Stimulated activated CD4-positive, alpha-beta T cell treated with anti-CD3 and anti-CD28 coated beads, Interleukin-4, amount 100 ng/mL, for 1 hour (primary cell): ENCODE measurements at regions not wholly inside any gene's neighbourhood (a gene's known extent, or its start where the extent isn't known, plus 50 kb on each side); places are given as distances from the start of the nearest gene placed in this dataset.
"Not testable (repeated sequence)": the region's sequence is repeated elsewhere in the genome, so short reads cannot be mapped to it uniquely, and the experiment has no call there.

Experiments used
- DNase-seq: peaks from one replicate; pipeline ENCODE4 v3.0.0-alpha.2; 2020

DNA sequence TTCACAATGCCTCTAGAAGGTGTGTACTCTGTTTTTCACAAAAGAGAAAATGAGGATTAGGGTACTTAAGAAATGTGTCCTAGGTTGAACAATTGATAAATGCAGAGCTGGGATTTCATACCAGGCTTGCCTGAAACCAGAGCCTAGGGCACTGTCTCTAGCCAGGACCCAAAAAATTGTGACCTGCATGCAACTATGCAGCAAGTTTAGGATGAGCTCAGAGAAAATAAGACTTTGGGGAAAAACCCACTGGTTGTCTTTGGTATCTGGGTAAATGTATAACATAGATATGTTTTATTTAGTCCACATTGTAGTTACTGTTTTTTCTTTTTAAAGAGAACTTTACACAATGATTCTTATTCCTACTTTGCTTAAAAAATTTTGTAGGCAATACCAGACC, 177.1 kb upstream of the SEMA6A start:
- DNase-seq = no peak

DNA sequence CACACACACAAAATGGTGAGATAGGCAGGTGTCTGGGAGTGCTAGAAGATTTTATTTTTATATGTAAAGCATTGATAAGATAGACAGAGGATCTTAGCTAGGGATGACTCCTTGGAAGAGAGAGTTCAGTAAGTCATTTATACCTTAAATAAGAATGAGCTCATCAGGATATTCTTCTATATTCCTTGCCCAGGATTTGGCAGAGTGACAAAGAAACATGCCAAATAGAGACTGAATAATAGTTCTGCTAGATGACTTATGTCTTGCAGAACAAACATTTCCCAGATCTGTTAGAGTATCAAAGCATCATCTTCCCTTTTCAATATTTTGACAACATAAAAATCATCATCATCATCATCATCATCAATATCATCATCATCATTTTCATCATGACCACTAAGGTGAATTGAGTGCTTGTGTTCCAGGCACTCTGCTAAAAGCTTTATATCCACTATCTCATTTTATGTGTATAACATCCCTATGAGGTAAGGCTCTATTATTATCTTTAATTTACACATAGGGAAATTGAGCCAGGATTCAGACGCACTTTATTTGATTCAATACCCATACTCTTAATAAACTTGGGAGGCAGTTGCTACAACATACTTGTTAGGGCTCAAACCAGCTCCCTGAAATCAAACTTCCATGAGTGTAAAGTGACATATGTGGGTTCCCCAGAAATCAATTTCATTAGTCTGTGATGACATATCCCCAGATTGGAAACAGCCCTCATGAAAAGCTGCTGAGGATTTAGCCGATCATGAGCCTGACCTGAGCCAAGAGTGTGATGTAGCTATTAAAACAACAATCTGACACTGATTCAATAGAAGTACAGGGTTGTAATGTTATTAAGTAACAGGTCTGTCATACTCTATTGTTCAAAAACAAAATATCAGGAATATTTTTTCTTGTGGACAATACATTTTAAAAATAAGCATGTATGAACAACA, 176.3 kb upstream of the SEMA6A start:
- DNase-seq = no peak

- DNase-seq = no peak
These were observed 173.3 kb upstream of the SEMA6A start for GRCh38 chr5:116747881-116748280.

DNA sequence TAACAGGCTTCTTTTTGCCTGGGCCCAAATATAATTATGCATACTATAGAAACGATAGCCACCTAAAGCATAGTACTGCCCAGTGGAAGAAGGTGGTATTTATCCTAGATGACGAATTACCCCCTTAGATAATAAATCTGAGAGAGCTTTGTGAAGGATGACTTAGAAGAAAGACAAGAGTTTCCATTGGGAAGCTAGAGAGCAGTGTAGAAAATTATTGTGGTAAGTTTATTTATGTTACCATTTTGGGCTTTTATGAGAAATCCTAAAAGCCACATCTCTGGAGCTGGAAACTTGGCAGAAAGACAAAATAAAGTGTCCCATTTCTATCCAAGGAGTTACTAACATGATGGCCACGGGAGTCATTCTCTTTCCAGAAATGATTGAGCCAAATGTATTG, 172.0 kb upstream of the SEMA6A start:
- no peak for DNase-seq

- no peak for DNase-seq
These were observed 166.1 kb upstream of the SEMA6A start for GRCh38 chr5:116740771-116741170.

GRCh38 chr5:116739571-116739970, 164.9 kb upstream of the SEMA6A start:
- DNase-seq = no peak

DNA sequence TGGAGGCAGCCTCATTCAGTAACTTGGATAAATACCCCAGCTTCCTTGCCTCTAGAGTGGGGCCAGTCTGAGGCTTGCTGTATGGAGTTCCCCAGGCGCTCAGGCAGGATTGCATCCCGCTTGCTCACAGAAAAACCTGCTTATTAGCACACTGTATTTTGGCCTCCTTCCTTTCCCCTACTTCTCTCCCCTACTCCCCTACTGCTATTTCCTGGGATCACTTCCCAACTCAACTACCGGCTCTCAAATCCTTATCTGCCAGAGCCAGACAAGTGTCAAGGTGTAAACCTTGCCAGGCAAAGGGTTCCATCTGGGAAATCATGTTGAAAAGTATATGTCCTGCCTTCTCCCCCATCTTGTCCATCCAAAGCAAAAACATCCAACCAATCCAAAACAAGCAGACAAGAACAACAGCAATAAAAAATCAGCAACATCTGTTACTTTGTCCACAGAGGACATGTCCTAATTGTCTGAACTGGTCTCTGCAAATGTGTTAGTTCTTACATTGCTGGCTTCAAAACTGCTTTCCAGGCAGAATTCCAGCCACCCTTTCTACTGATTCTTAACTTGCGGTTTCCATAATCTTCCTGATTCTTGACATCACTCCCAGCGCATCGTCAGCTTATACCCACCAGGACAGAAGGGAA, 164.1 kb upstream of the SEMA6A start:
- no peak for DNase-seq

GRCh38 chr5:116738239-116738614, 163.6 kb upstream of the SEMA6A start:
- no peak for DNase-seq

DNA sequence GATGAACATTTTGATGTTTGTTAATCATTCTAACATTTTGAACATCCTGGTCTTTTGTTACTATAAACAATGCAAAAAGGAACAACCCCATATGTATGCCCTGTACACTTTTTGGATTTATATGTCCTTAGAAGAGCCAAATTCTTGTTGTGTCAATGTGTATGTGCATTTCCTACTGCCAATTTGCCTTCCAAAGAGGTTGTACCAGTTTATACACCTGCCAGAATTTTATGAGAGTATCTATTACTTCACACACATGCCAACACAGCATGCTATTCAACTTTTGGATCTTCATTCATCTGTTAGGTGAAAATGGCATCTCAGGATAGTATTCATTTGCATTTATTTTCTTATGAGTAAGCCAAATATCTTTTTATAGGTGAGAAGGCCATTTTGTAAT, 162.0 kb upstream of the SEMA6A start:
- DNase-seq = no peak

- DNase-seq = no peak
These were observed 159.7 kb upstream of the SEMA6A start for GRCh38 chr5:116733991-116734975.

DNA sequence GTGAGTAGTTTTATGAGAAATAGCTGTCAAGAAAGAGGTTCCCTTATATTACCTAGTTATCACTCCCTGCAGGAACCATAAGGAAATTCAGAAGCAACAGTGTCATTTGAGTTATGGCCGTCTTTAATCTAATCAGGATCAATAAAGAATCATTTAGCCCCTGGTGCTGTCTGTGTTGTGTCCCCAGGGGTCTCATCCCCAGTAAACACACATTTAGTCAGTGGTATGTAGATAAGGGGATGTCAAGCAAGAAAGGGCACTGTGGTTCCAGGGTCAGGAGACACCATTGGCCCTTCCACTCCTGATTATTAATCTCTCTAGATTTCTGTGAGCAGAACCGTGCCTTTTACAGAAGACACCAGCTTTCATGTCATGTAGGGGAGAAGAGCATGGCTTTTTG, 158.0 kb upstream of the SEMA6A start:
- no peak for DNase-seq

- no peak for DNase-seq
These were observed 156.8 kb upstream of the SEMA6A start for GRCh38 chr5:116731432-116731831.

DNA sequence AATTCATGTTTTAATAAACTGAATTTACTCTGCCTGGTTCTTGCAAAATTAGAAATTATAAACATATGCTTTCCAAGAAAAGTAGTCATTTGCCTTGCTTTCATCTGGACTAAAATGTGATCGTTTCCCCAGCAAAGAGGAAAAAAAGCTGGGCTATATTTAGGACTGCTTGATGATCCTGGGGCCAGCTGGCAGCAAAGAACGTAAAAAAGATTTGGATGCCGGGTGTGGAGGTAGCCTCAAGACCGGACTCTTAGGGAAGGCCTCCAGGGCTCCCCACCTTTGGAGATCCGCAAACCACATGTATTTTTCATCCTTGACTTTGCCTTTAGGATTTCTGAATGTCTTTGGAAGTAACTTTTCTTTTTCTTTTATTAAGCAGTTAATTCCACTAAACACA, 156.1 kb upstream of the SEMA6A start:
- DNase-seq = no peak

- DNase-seq = no peak
These were observed 155.6 kb upstream of the SEMA6A start for GRCh38 chr5:116730185-116730584.

- DNase-seq = no peak
These were observed 152.6 kb upstream of the SEMA6A start for GRCh38 chr5:116727248-116727647.

GRCh38 chr5:116726180-116726579, 151.6 kb upstream of the SEMA6A start:
- not testable (repeated sequence) for DNase-seq

- DNase-seq = no peak
These were observed 150.3 kb upstream of the SEMA6A start for GRCh38 chr5:116724971-116725370.

GRCh38 chr5:116722651-116723050, 148.0 kb upstream of the SEMA6A start:
- DNase-seq = no peak

DNA sequence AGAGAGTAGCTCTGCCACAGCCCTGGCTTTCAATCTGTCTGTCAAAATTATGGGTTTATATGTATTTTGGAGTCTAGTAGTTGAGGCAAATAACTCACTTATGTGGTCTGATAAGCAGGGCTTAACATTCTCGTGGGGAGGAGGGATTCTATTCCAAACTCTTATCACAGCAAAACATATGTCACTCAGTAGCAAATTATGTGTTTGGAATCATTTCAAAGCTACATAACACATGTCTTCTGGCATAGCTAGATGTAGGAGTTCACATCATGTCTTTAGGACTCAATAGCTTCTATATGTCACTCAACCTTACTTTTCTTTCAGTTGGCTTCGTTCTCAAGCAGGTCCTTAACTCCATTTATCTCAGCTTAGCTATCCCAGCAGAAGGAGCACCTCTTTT, 144.5 kb upstream of the SEMA6A start:
- DNase-seq = no peak

GRCh38 chr5:116718317-116718716, 143.7 kb upstream of the SEMA6A start:
- no peak for DNase-seq

DNA sequence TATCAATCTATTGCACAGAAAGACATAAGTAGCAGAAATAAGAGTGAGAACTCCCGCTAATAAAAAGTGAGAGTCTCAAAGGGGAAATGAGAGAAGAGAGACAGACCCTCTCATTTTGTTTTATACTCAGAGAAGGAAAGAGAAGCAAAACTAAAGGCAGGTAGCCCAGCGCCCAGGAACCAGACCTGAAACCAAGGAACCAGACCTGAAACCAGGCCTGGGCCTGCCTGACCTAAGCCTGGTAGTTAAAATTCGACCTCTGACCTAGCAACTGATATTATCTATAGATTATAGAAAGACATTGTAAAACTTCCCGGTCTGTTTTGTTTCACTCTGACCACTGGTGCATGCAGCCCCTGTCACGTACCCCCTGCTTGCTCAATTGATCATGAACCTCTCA, 134.5 kb upstream of the SEMA6A start:
- DNase-seq = no peak

- not testable (repeated sequence) for DNase-seq
These were observed 130.5 kb upstream of the SEMA6A start for GRCh38 chr5:116705121-116705519.

DNA sequence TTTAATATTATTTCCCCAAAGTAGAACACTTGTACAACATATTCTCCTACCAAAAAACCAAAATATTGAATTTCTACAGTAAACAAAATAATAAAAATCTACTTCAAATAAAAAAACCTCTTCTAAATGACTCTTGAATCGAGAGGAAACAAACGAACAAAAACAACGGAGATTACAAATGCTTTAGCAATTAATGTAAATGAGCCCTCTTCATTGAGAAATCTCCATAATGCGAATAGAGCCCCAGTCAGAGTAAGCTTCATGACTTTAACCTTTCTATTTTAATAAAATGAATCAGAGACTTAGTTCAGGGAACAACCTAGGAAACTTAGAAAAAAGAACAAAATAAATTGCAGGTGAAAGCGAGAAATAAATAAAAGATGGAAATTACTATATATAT, 129.3 kb upstream of the SEMA6A start:
- no peak for DNase-seq
